Progenitor cell of endocrine pancreas (in vitro differentiated cells): ENCODE measurements at regions not wholly inside any gene's neighbourhood (a gene's known extent, or its start where the extent isn't known, plus 50 kb on each side); places are given as distances from the start of the nearest gene placed in this dataset.

Source experiments
- DNase-seq: peaks from one replicate; pipeline ENCODE4 v3.0.0; 2021; ENCODE audit warnings: low spot score; ENCODE audit not compliant: unreplicated experiment
- H3K27ac Mint-ChIP-seq: 2 replicates; pipeline ENCODE4 v1.8.0; 2021; ENCODE audit warnings: mild to moderate bottlenecking, moderate library complexity, mixed read lengths
- H3K27me3 Mint-ChIP-seq: 2 replicates; pipeline ENCODE4 v1.8.0; 2021; ENCODE audit warnings: mixed read lengths
- H3K36me3 Mint-ChIP-seq: 2 replicates; pipeline ENCODE4 v1.8.0; 2022; ENCODE audit warnings: mixed read lengths; ENCODE audit not compliant: insufficient read depth
- H3K4me1 Mint-ChIP-seq: 2 replicates; pipeline ENCODE4 v1.8.0; 2021; ENCODE audit warnings: low read depth, mixed read lengths
- H3K4me3 Mint-ChIP-seq: 2 replicates; pipeline ENCODE4 v1.8.0; 2021; ENCODE audit warnings: low read depth, mild to moderate bottlenecking, moderate library complexity, mixed read lengths
- H3K9me3 Mint-ChIP-seq: 2 replicates; pipeline ENCODE4 v1.8.0; 2021; ENCODE audit warnings: low read depth, mixed read lengths
- TF ChIP-seq, protein P1 (sequence below): fragments of 200-600 bp; sonication (generic); IDR thresholded peaks from one replicate; pipeline ENCODE4 v1.5.0; 2021; ENCODE audit warnings: antibody characterized with exemption, mild to moderate bottlenecking; ENCODE audit not compliant: unreplicated experiment

DNA sequence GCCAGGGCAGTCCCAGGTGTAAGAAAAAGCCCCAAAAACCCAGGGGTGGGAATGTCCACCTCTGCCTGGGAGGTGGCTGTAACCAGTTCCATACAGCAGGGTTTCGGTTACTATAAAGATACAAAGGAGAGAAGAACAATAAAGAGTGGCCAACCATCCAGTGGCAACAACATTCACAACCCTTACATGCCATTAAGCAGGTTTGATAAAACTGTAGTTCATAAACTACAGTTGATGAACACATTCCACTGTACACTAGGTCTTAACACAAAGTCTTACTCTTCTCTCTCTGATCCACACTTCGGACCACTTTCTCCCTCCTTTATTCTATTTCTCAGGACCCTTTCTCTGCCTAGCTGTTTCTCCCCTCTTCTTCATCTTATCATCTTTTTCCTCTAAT is 152.0 kb downstream of the TLE3 start:
- Mint-ChIP-seq H3K9me3 (no peaks in the 10 kb centered on the region), H3K4me1 (no peaks in the 10 kb centered on the region), H3K4me3 (no peak overlapping the region), H3K27me3 (peaks cover 33% of the 10 kb centered on the region), H3K27ac (no peak overlapping the region), H3K36me3 (no peaks in the 10 kb centered on the region)
- TF ChIP-seq, protein P1, sequence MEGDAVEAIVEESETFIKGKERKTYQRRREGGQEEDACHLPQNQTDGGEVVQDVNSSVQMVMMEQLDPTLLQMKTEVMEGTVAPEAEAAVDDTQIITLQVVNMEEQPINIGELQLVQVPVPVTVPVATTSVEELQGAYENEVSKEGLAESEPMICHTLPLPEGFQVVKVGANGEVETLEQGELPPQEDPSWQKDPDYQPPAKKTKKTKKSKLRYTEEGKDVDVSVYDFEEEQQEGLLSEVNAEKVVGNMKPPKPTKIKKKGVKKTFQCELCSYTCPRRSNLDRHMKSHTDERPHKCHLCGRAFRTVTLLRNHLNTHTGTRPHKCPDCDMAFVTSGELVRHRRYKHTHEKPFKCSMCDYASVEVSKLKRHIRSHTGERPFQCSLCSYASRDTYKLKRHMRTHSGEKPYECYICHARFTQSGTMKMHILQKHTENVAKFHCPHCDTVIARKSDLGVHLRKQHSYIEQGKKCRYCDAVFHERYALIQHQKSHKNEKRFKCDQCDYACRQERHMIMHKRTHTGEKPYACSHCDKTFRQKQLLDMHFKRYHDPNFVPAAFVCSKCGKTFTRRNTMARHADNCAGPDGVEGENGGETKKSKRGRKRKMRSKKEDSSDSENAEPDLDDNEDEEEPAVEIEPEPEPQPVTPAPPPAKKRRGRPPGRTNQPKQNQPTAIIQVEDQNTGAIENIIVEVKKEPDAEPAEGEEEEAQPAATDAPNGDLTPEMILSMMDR, result no peak
- no peak for DNase-seq

DNA sequence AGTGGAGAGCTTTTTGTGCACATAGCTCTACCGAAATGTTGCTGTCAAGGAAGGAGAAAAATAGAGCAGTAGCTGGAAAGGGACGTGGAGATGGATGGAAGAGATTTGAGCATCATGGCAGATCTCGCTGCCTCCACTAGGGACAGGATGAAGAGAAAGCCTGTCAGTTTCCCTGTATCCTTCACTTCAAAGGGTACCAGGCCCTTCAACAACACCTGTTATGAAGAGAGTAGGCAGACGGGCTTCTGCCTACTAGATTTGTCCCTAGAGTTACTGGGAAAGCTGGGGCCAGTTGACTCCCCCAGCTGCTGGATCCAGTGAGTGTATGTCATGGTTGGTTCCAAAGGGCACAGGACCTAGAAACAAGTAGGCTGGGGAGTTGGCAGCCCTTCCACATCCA is 150.8 kb downstream of the TLE3 start:
- Mint-ChIP-seq H3K27ac (no peak overlapping the region), H3K36me3 (no peaks in the 10 kb centered on the region), H3K27me3 (peaks cover 30% of the 10 kb centered on the region), H3K4me3 (no peak overlapping the region), H3K9me3 (no peaks in the 10 kb centered on the region), H3K4me1 (no peaks in the 10 kb centered on the region)
- TF ChIP-seq, protein P1, result no peak
- DNase-seq, result no peak

DNA sequence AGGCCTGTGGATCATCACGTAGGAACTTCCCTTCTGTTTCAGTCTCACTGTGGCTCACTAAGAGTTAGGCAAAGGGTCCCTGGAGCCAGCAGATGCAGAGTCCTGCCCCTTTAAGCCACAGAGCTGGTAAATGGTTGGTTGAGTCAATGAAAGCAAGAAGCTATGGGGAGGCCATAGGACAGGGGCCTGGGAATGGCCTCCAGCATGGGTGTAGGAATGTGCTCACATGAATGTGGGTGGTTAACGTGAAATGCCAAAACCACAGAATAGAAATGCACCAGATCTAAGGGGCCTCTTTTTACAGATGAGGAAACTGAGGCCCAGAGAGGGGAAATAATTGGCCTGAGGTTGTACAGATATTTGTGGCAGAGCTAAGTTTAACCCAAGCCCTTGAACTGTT is 150.3 kb downstream of the TLE3 start:
- no peak overlapping the region for H3K4me3 Mint-ChIP-seq
- H3K27me3 Mint-ChIP-seq, result peaks cover 30% of the 10 kb centered on the region
- TF ChIP-seq, protein P1, result no peak
- H3K4me1 Mint-ChIP-seq, result no peaks in the 10 kb centered on the region
- no peaks in the 10 kb centered on the region for H3K36me3 Mint-ChIP-seq
- H3K9me3 Mint-ChIP-seq, result no peaks in the 10 kb centered on the region
- no peak overlapping the region for H3K27ac Mint-ChIP-seq
- DNase-seq, result no peak

DNA sequence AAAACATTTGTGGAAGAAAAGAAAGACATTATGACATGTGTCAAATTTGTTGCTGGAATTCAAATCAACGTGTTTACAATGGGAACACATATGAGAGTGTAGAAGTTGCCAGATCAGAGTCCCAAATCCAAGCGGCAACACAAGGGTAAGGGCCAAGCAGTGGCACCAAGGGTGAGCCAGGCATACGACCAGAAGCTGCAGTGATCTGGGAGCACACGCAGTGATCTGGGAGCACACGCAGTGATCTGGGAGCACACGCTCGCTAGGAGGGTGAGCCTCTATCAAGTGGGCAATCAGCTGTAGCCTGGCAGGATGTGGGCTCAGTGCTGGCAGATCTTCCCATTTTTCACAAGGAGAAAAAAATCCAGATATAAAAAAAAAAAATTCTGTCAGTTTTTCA is 148.2 kb downstream of the TLE3 start:
- TF ChIP-seq, protein P1, result no peak
- Mint-ChIP-seq H3K9me3 (no peaks in the 10 kb centered on the region), H3K27me3 (peaks cover 31% of the 10 kb centered on the region), H3K4me3 (no peak overlapping the region), H3K27ac (no peak overlapping the region), H3K36me3 (no peaks in the 10 kb centered on the region), H3K4me1 (no peaks in the 10 kb centered on the region)
- no peak for DNase-seq

DNA sequence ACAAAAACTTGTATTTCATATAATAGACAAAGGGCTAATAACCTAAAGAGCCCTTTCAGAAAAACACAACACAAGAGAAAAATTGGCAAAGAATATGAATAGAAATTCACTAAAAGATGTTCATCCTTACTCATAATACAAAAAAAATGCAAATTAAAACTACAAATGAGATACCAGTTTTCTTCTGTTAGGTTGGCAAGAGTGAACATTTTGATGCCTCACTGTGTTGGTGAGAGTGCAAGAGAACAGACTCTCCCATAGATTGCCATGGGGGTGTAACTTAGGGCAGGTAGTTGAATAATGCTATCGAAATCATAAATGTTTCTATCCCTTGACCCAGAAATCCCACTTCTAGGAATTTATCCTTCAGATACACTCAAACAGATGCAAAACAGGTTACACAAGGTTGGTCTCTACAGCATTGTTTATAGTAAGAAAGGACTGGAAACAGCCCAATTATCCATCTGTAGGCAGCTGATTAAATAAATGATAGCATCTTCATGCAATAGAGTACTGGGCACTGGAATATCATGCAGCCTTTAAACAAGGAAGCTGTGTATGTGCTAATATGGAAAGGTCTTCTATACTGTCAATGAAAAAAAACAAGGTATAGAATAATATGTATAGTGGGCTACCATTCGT is 146.3 kb downstream of the TLE3 start:
- Mint-ChIP-seq H3K36me3 (no peaks in the 10 kb centered on the region), H3K4me3 (no peak overlapping the region), H3K27me3 (peaks cover 28% of the 10 kb centered on the region), H3K4me1 (no peaks in the 10 kb centered on the region), H3K9me3 (no peaks in the 10 kb centered on the region), H3K27ac (no peak overlapping the region)
- TF ChIP-seq, protein P1, result no peak
- no peak for DNase-seq
